ENCODE measurements at regions not wholly inside any gene's neighbourhood (a gene's known extent, or its start where the extent isn't known, plus 50 kb on each side); places are given as distances from the start of the nearest gene placed in this dataset.

GRCh38 chr16:66134875-66135274, 231.6 kb upstream of the CDH5 start:
- TF ChIP-seq CTCF (IDR thresholded peaks at IDR 0.05; ENCODE audit: insufficient read depth, low read depth, low read length): no peak
- no peak for TF ChIP-seq EZH2 (IDR thresholded peaks at IDR 0.05; ENCODE audit: insufficient read depth, low read length)
